ENCODE measurements at regions not wholly inside any gene's neighbourhood (a gene's known extent, or its start where the extent isn't known, plus 50 kb on each side); places are given as distances from the start of the nearest gene placed in this dataset.

DNA sequence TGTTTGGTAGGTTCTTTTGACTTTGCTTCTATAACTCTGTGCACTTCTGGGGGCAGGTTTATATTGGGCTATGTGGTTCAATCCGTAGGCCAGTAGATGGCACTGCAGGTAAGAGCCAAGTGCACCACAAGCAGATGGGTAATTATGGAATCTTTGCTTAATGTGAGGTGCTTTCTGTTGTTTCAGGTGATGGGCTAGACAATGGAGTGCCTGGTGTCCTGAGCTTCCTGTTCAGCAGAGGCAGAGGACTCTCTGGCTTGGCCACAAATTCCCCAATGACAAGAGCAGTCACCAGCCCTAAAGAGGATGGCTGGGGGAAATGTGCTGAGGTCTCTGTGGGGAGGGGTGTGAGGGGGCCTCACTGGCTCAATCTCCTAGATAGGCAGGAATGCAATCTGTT lies 455.0 kb downstream of the CCSER2 start (continued):
- TF ChIP-seq, protein P1, sequence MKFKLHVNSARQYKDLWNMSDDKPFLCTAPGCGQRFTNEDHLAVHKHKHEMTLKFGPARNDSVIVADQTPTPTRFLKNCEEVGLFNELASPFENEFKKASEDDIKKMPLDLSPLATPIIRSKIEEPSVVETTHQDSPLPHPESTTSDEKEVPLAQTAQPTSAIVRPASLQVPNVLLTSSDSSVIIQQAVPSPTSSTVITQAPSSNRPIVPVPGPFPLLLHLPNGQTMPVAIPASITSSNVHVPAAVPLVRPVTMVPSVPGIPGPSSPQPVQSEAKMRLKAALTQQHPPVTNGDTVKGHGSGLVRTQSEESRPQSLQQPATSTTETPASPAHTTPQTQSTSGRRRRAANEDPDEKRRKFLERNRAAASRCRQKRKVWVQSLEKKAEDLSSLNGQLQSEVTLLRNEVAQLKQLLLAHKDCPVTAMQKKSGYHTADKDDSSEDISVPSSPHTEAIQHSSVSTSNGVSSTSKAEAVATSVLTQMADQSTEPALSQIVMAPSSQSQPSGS (CRISPR knock-in tag; IDR thresholded peaks at IDR 0.05; ENCODE audit: borderline replicate concordance, low read depth): no peak
- TF ChIP-seq, protein P2, sequence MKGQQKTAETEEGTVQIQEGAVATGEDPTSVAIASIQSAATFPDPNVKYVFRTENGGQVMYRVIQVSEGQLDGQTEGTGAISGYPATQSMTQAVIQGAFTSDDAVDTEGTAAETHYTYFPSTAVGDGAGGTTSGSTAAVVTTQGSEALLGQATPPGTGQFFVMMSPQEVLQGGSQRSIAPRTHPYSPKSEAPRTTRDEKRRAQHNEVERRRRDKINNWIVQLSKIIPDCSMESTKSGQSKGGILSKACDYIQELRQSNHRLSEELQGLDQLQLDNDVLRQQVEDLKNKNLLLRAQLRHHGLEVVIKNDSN (CRISPR knock-in tag; IDR thresholded peaks at IDR 0.05): no peak
- TF ChIP-seq ETV6 (CRISPR knock-in tag; IDR thresholded peaks at IDR 0.05) (0 out of 2 replicates have a peak, but pooled peaks have one; percentile 24), NFE2L1 (CRISPR knock-in tag; IDR thresholded peaks at IDR 0.05) (no peak), FOXK1 (CRISPR knock-in tag; IDR thresholded peaks at IDR 0.05) (no peak)
- TF ChIP-seq, protein P3, sequence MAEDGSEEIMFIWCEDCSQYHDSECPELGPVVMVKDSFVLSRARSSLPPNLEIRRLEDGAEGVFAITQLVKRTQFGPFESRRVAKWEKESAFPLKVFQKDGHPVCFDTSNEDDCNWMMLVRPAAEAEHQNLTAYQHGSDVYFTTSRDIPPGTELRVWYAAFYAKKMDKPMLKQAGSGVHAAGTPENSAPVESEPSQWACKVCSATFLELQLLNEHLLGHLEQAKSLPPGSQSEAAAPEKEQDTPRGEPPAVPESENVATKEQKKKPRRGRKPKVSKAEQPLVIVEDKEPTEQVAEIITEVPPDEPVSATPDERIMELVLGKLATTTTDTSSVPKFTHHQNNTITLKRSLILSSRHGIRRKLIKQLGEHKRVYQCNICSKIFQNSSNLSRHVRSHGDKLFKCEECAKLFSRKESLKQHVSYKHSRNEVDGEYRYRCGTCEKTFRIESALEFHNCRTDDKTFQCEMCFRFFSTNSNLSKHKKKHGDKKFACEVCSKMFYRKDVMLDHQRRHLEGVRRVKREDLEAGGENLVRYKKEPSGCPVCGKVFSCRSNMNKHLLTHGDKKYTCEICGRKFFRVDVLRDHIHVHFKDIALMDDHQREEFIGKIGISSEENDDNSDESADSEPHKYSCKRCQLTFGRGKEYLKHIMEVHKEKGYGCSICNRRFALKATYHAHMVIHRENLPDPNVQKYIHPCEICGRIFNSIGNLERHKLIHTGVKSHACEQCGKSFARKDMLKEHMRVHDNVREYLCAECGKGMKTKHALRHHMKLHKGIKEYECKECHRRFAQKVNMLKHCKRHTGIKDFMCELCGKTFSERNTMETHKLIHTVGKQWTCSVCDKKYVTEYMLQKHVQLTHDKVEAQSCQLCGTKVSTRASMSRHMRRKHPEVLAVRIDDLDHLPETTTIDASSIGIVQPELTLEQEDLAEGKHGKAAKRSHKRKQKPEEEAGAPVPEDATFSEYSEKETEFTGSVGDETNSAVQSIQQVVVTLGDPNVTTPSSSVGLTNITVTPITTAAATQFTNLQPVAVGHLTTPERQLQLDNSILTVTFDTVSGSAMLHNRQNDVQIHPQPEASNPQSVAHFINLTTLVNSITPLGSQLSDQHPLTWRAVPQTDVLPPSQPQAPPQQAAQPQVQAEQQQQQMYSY (CRISPR knock-in tag; IDR thresholded peaks at IDR 0.05): no peak
- TF ChIP-seq, protein P4, sequence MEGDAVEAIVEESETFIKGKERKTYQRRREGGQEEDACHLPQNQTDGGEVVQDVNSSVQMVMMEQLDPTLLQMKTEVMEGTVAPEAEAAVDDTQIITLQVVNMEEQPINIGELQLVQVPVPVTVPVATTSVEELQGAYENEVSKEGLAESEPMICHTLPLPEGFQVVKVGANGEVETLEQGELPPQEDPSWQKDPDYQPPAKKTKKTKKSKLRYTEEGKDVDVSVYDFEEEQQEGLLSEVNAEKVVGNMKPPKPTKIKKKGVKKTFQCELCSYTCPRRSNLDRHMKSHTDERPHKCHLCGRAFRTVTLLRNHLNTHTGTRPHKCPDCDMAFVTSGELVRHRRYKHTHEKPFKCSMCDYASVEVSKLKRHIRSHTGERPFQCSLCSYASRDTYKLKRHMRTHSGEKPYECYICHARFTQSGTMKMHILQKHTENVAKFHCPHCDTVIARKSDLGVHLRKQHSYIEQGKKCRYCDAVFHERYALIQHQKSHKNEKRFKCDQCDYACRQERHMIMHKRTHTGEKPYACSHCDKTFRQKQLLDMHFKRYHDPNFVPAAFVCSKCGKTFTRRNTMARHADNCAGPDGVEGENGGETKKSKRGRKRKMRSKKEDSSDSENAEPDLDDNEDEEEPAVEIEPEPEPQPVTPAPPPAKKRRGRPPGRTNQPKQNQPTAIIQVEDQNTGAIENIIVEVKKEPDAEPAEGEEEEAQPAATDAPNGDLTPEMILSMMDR (IDR thresholded peaks at IDR 0.05): peak; percentile 50; the same call in 1 of the 2 replicates
- TF ChIP-seq, protein P5, sequence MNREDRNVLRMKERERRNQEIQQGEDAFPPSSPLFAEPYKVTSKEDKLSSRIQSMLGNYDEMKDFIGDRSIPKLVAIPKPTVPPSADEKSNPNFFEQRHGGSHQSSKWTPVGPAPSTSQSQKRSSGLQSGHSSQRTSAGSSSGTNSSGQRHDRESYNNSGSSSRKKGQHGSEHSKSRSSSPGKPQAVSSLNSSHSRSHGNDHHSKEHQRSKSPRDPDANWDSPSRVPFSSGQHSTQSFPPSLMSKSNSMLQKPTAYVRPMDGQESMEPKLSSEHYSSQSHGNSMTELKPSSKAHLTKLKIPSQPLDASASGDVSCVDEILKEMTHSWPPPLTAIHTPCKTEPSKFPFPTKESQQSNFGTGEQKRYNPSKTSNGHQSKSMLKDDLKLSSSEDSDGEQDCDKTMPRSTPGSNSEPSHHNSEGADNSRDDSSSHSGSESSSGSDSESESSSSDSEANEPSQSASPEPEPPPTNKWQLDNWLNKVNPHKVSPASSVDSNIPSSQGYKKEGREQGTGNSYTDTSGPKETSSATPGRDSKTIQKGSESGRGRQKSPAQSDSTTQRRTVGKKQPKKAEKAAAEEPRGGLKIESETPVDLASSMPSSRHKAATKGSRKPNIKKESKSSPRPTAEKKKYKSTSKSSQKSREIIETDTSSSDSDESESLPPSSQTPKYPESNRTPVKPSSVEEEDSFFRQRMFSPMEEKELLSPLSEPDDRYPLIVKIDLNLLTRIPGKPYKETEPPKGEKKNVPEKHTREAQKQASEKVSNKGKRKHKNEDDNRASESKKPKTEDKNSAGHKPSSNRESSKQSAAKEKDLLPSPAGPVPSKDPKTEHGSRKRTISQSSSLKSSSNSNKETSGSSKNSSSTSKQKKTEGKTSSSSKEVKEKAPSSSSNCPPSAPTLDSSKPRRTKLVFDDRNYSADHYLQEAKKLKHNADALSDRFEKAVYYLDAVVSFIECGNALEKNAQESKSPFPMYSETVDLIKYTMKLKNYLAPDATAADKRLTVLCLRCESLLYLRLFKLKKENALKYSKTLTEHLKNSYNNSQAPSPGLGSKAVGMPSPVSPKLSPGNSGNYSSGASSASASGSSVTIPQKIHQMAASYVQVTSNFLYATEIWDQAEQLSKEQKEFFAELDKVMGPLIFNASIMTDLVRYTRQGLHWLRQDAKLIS (CRISPR knock-in tag; IDR thresholded peaks at IDR 0.05; ENCODE audit: borderline replicate concordance): no peak

DNA sequence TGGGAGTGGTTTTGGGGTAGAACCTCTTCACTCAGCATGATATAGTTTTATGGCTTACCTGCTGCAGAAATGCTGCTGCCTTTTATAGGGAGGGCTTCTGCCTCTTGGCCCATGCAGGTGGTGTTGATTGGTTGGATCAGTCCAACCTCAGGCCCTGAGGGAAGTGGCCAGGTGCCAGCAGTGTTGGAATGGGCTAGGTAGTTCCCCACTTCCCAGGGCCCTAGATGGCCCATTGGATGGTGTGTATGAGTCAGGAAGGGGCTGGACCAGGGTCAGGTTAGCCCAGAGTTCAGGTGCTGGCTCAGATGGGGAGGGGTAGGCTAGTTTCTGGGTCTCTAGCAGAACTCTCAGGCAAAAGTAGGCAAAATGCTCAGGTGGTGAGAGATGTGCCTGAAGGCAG lies 455.5 kb downstream of the CCSER2 start:
- ATAC-seq: peak; percentile 31
- ChIA-PET POLR2A (no interaction called here), CTCF (interaction anchor here (0.9 to 2.0 kb wide), 4 partner anchors 21 to 243 kb away, joined by 3 to 10 read pairs (median 4); no protein-coding TSS in a partner anchor)
- Mint-ChIP-seq H3K27ac (no peak overlapping the region), H3K9me3 (peaks cover 7% of the 10 kb centered on the region), H3K4me1 (peaks cover 11% of the 10 kb centered on the region), H3K4me3 (no peak overlapping the region), H3K36me3 (no peaks in the 10 kb centered on the region), H3K27me3 (ENCODE audit: low read depth) (no peaks in the 10 kb centered on the region)
- no peak for DNase-seq (ENCODE audit: low spot score)
- TF ChIP-seq, protein P3 (CRISPR knock-in tag; IDR thresholded peaks at IDR 0.05): no peak
- TF ChIP-seq ZNF138 (CRISPR knock-in tag; conservative IDR thresholded peaks at IDR 0.05) (no peak), GABPB1 (CRISPR knock-in tag; IDR thresholded peaks at IDR 0.05) (no peak), GRHL2 (CRISPR knock-in tag; IDR thresholded peaks at IDR 0.05; ENCODE audit: insufficient replicate concordance, severe bottlenecking) (no peak), KAT7 (CRISPR knock-in tag; IDR thresholded peaks at IDR 0.05; ENCODE audit: borderline replicate concordance) (no peak)
- TF ChIP-seq, protein P6, sequence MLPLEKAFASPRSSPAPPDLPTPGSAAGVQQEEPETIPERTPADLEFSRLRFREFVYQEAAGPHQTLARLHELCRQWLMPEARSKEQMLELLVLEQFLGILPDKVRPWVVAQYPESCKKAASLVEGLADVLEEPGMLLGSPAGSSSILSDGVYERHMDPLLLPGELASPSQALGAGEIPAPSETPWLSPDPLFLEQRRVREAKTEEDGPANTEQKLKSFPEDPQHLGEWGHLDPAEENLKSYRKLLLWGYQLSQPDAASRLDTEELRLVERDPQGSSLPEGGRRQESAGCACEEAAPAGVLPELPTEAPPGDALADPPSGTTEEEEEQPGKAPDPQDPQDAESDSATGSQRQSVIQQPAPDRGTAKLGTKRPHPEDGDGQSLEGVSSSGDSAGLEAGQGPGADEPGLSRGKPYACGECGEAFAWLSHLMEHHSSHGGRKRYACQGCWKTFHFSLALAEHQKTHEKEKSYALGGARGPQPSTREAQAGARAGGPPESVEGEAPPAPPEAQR (CRISPR knock-in tag; IDR thresholded peaks at IDR 0.05): no peak

All from WTC11 (cell line).